ENCODE measurements at regions not wholly inside any gene's neighbourhood (a gene's known extent, or its start where the extent isn't known, plus 50 kb on each side); places are given as distances from the start of the nearest gene placed in this dataset.

GRCh38 chr2:172366596-172367150 lies 60.7 kb upstream of the ITGA6 start:
- DNase-seq (ENCODE audit: low spot score) = no peak
- no peak for TF ChIP-seq CTCF (IDR thresholded peaks at IDR 0.05; ENCODE audit: extremely low read depth, missing control alignments)

GRCh38 chr2:172370821-172371455 lies 56.4 kb upstream of the ITGA6 start:
- no peak for DNase-seq (ENCODE audit: low spot score)
- no peak for TF ChIP-seq CTCF (IDR thresholded peaks at IDR 0.05; ENCODE audit: extremely low read depth, missing control alignments)

- TF ChIP-seq CTCF (IDR thresholded peaks at IDR 0.05; ENCODE audit: extremely low read depth, missing control alignments) = no peak
- DNase-seq (ENCODE audit: low spot score) = no peak
Measured at GRCh38 chr2:172372436-172372835, 55.0 kb upstream of the ITGA6 start.

- DNase-seq (ENCODE audit: low spot score) = no peak
- TF ChIP-seq CTCF (IDR thresholded peaks at IDR 0.05; ENCODE audit: extremely low read depth, missing control alignments) = no peak
Measured at GRCh38 chr2:172373076-172373475, 54.3 kb upstream of the ITGA6 start.

GRCh38 chr2:172373766-172374165 lies 53.6 kb upstream of the ITGA6 start:
- DNase-seq (ENCODE audit: low spot score) = no peak
- no peak for TF ChIP-seq CTCF (IDR thresholded peaks at IDR 0.05; ENCODE audit: extremely low read depth, missing control alignments)

GRCh38 chr2:172374318-172375240 lies 52.8 kb upstream of the ITGA6 start:
- no peak for DNase-seq (ENCODE audit: low spot score)
- TF ChIP-seq CTCF (IDR thresholded peaks at IDR 0.05; ENCODE audit: extremely low read depth, missing control alignments) = no peak

GRCh38 chr2:172375251-172375650 lies 52.1 kb upstream of the ITGA6 start:
- TF ChIP-seq CTCF (IDR thresholded peaks at IDR 0.05; ENCODE audit: extremely low read depth, missing control alignments) = no peak
- DNase-seq (ENCODE audit: low spot score) = no peak
